ENCODE measurements at regions not wholly inside any gene's neighbourhood (a gene's known extent, or its start where the extent isn't known, plus 50 kb on each side); places are given as distances from the start of the nearest gene placed in this dataset.

DNA sequence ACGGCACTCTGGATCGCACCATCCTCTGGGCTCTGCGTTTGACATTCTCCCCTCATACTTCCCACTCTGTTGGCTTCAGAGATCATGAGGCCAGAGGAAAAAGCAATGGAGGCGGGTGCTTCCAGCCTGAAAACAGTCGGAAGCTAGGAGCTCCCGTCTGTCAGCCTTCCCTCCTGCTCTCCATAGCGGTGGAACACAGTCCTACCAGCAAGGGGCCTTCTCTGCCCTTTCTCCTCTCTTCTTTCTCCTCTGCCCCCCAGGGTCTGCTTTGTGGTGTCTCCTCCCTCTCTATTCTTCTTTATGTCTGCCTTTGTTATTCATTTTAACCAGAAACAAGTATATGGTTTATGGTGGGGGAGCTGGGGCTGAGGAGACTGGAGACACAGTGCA, 152.5 kb upstream of the NFIB start:
- Histone ChIP-seq H3K4me1 (no peaks in the 10 kb centered on the region), H3K27ac (no peak overlapping the region), H3K36me3 (no peaks in the 10 kb centered on the region), H3K9me3 (no peaks in the 10 kb centered on the region), H3K27me3 (replicated peaks in 1 of 7) (peaks cover 0 to 7% (median 0%) of the 10 kb centered on the region in 7 donors), H3K4me3 (no peak overlapping the region)
- intact Hi-C loops (cut with DNase I; ENCODE audit: low total_unique reads) = no loop called here
- WGBS, 5 donors = 72 to 91% (median 89%) methylated on average over 7 of the region's 7 CpGs
- no peak for DNase-seq
- TF ChIP-seq POLR2AphosphoS5 (IDR thresholded peaks at IDR 0.05) (no peak), CTCF (IDR thresholded peaks at IDR 0.05 in 8 of 11, conservative IDR thresholded peaks at IDR 0.05 in 3 of 11) (no peak), POLR2A (IDR thresholded peaks at IDR 0.05) (no peak)

DNA sequence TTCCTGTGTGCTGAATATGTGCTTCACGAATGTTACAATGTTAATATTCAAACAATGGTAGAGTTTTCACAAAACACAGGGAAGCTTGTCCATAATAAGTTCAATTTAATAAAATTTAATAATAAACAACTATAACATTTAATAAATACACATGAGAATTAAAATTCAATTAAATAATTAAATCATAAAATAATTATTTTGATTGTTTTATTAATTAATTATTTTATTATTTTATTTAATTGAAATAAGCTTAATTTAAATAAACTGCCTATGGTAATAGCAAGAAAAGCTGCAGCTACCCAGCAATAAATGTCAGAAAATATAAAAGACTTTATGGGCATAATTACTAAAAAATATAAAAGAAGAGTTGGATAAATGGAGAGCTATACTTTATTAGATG, 149.0 kb upstream of the NFIB start:
- WGBS, 5 donors = 77 to 93% (median 85%) methylated on average over 1 of the region's 1 CpG
- no peak for DNase-seq
- H3K36me3 ChIP-seq = no peaks in the 10 kb centered on the region
- intact Hi-C loops (cut with DNase I; ENCODE audit: low total_unique reads) = no loop called here
- H3K27me3 ChIP-seq (replicated peaks in 1 of 7) = no peaks in the 10 kb centered on the region
- no peak for TF ChIP-seq POLR2A (IDR thresholded peaks at IDR 0.05)
- no peak for TF ChIP-seq POLR2AphosphoS5 (IDR thresholded peaks at IDR 0.05)
- TF ChIP-seq CTCF (IDR thresholded peaks at IDR 0.05 in 8 of 11, conservative IDR thresholded peaks at IDR 0.05 in 3 of 11) = no peak
- H3K9me3 ChIP-seq = no peaks in the 10 kb centered on the region
- no peak overlapping the region for H3K4me3 ChIP-seq
- H3K27ac ChIP-seq = no peak overlapping the region
- H3K4me1 ChIP-seq = no peaks in the 10 kb centered on the region

- no peak overlapping the region for H3K4me3 ChIP-seq
- TF ChIP-seq CTCF (IDR thresholded peaks at IDR 0.05 in 8 of 11, conservative IDR thresholded peaks at IDR 0.05 in 3 of 11) (no peak), POLR2A (IDR thresholded peaks at IDR 0.05) (no peak), POLR2AphosphoS5 (IDR thresholded peaks at IDR 0.05) (no peak)
- no peaks in the 10 kb centered on the region for H3K4me1 ChIP-seq
- no peak for DNase-seq
- no peaks in the 10 kb centered on the region for H3K36me3 ChIP-seq
- H3K27me3 ChIP-seq (replicated peaks in 1 of 7) = no peaks in the 10 kb centered on the region
- intact Hi-C loops (cut with DNase I; ENCODE audit: low total_unique reads) = no loop called here
- H3K27ac ChIP-seq = no peak overlapping the region
- WGBS, 5 donors = 78 to 91% (median 83%) methylated on average over 2 of the region's 2 CpGs
- no peaks in the 10 kb centered on the region for H3K9me3 ChIP-seq
Observed at GRCh38 chr9:14455243-14455642, 141.3 kb upstream of the NFIB start.

GRCh38 chr9:14453286-14453685, 139.3 kb upstream of the NFIB start:
- TF ChIP-seq CTCF (IDR thresholded peaks at IDR 0.05 in 8 of 11, conservative IDR thresholded peaks at IDR 0.05 in 3 of 11) = no peak
- no peak for TF ChIP-seq POLR2AphosphoS5 (IDR thresholded peaks at IDR 0.05)
- no peak for TF ChIP-seq POLR2A (IDR thresholded peaks at IDR 0.05)
- Histone ChIP-seq H3K9me3 (no peaks in the 10 kb centered on the region), H3K4me1 (no peaks in the 10 kb centered on the region), H3K36me3 (no peaks in the 10 kb centered on the region), H3K27me3 (replicated peaks in 1 of 7) (peaks cover 0 to 5% (median 0%) of the 10 kb centered on the region in 7 donors), H3K27ac (no peak overlapping the region), H3K4me3 (no peak overlapping the region)
- intact Hi-C loops (cut with DNase I; ENCODE audit: low total_unique reads) = no loop called here
- DNase-seq = no peak
